ENCODE measurements at regions not wholly inside any gene's neighbourhood (a gene's known extent, or its start where the extent isn't known, plus 50 kb on each side); places are given as distances from the start of the nearest gene placed in this dataset.

GRCh38 chr11:45027312-45027711 is 76.6 kb upstream of the TP53I11 start:
- TF ChIP-seq POLR2A (IDR thresholded peaks at IDR 0.05; ENCODE audit: low read depth, low read length): no peak
- no peak for TF ChIP-seq POLR2AphosphoS5 (IDR thresholded peaks at IDR 0.05; ENCODE audit: low read depth, low read length)
- no peak for TF ChIP-seq TAF1 (IDR thresholded peaks at IDR 0.05; ENCODE audit: low read depth, low read length)
